Neural progenitor cell (in vitro differentiated cells): ENCODE measurements at regions not wholly inside any gene's neighbourhood (a gene's known extent, or its start where the extent isn't known, plus 50 kb on each side); places are given as distances from the start of the nearest gene placed in this dataset.

Experiments used
- DNase-seq: peaks from one replicate; pipeline ENCODE4 v3.0.0-alpha.2; 2016; ENCODE audit warnings: low spot score
- H2AFZ ChIP-seq: fragments of 200-600 bp; sonication (generic); replicated peaks from 2 replicates; pipeline ENCODE4 v1.6.1; 2016; ENCODE audit warnings: antibody characterized with exemption
- H3F3A ChIP-seq: fragments of 200-600 bp; sonication (generic); 2 replicates; pipeline ENCODE4 v1.6.1; 2016; ENCODE audit warnings: antibody characterized with exemption, low read depth
- H3K27ac ChIP-seq: fragments of 200-600 bp; sonication (generic); 2 replicates; pipeline ENCODE4 v1.5.1; 2016; ENCODE audit warnings: mild to moderate bottlenecking
- H3K27me3 ChIP-seq: fragments of 200-600 bp; sonication (generic); 2 replicates; pipeline ENCODE4 v1.6.1; 2016; ENCODE audit warnings: mild to moderate bottlenecking, moderate library complexity
- H3K36me3 ChIP-seq: fragments of 200-600 bp; sonication (generic); 2 replicates; pipeline ENCODE4 v1.5.1; 2016
- H3K4me1 ChIP-seq: fragments of 200-600 bp; sonication (generic); 2 replicates; pipeline ENCODE4 v1.6.1; 2016; ENCODE audit warnings: mixed run types
- H3K4me2 ChIP-seq: fragments of 200-600 bp; sonication (generic); 2 replicates; pipeline ENCODE4 v1.6.1; 2016
- H3K4me3 ChIP-seq: fragments of 200-600 bp; sonication (generic); 2 replicates; pipeline ENCODE4 v1.5.1; 2016
- H3K79me2 ChIP-seq: fragments of 200-600 bp; sonication (generic); 2 replicates; pipeline ENCODE4 v1.6.1; 2016; ENCODE audit warnings: low read depth
- H3K9ac ChIP-seq: fragments of 200-600 bp; sonication (generic); 2 replicates; pipeline ENCODE4 v1.6.1; 2016
- H3K9me3 ChIP-seq: fragments of 200-600 bp; sonication (generic); 2 replicates; pipeline ENCODE4 v1.5.1; 2016; ENCODE audit warnings: low read depth
- H4K20me1 ChIP-seq: fragments of 200-600 bp; sonication (generic); 2 replicates; pipeline ENCODE4 v1.6.1; 2016; ENCODE audit warnings: low read depth
- H3K27ac Mint-ChIP-seq: 3 replicates; pipeline ENCODE4 v1.8.0; 2021; ENCODE audit warnings: mixed read lengths
- H3K27me3 Mint-ChIP-seq: 2 replicates; pipeline ENCODE4 v1.8.0; 2022; ENCODE audit warnings: low read depth, mild to moderate bottlenecking, inconsistent platforms, moderate library complexity, mixed read lengths; ENCODE audit not compliant: insufficient read depth
- H3K36me3 Mint-ChIP-seq: 3 replicates; pipeline ENCODE4 v1.8.0; 2021; ENCODE audit warnings: mixed read lengths
- H3K4me1 Mint-ChIP-seq: 3 replicates; pipeline ENCODE4 v1.8.0; 2021; ENCODE audit warnings: mixed read lengths
- H3K4me3 Mint-ChIP-seq: 3 replicates; pipeline ENCODE4 v1.8.0; 2021; ENCODE audit warnings: mild to moderate bottlenecking, moderate library complexity, mixed read lengths
- H3K9me3 Mint-ChIP-seq: 3 replicates; pipeline ENCODE4 v1.8.0; 2020; ENCODE audit warnings: mixed read lengths
- EZH2 ChIP-seq: fragments of 200-600 bp; sonication (generic); IDR thresholded peaks from 2 replicates; pipeline ENCODE4 v1.6.1; 2017; ENCODE audit warnings: antibody characterized with exemption, mild to moderate bottlenecking, moderate library complexity
- EZH2phosphoT487 ChIP-seq: fragments of 200-600 bp; sonication (generic); IDR thresholded peaks from 2 replicates; pipeline ENCODE4 v1.6.1; 2017; ENCODE audit warnings: antibody characterized with exemption
- TF ChIP-seq, protein P1 (sequence below): fragments of 200-600 bp; sonication (generic); IDR thresholded peaks from 2 replicates; pipeline ENCODE4 v1.5.1; 2017; ENCODE audit warnings: antibody characterized with exemption, mild to moderate bottlenecking

DNA sequence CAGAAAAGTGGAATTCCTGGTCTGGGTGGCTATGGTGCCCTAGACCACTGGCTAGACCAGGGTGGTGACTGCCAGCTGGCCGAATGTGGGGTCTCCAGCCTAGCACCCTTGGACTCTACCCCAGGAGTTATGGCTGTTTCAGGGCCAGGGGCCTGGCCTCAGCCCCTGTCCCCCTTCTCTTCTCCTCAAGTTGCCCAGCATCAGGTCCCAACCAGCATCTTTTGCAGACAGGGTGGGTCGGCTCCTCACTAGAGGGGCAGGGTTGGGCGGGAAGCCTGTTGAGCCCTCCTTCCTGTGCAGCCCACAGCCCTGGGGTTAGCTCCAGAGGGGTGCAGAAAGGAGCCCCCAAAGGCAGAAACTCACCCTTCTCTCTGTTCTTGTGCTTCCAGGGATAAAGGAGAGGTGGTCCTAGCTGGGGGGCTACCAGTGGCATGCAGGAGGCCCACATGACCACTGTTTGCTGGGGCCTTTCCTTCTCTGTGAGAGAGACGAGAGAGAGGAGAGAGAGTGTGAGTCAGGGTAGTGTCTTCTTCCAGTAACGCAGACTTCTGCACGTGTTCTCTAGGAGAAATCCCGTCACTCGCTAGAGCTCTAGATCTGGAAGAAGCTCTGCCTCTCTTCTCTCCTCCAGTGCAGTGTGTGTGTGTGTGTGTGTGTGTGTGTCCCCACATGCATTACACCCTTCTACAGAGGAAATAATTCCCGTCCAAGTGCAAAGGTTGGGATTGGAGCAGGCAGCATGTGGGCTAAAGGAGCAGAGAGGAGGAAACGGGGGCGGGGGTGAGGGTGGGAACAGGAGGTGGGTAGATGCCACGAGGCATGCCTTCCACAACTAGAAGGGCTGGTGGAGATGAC, 209.4 kb downstream of the SEC14L1 start:
- H3K4me3 ChIP-seq, result no peak overlapping the region
- no peak overlapping the region for H2AFZ ChIP-seq
- no peak overlapping the region for H3K9ac ChIP-seq
- no peaks in the 10 kb centered on the region for H3K79me2 ChIP-seq
- H4K20me1 ChIP-seq, result no peaks in the 10 kb centered on the region
- TF ChIP-seq EZH2phosphoT487, result no peak
- TF ChIP-seq EZH2, result no peak
- TF ChIP-seq, protein P1, sequence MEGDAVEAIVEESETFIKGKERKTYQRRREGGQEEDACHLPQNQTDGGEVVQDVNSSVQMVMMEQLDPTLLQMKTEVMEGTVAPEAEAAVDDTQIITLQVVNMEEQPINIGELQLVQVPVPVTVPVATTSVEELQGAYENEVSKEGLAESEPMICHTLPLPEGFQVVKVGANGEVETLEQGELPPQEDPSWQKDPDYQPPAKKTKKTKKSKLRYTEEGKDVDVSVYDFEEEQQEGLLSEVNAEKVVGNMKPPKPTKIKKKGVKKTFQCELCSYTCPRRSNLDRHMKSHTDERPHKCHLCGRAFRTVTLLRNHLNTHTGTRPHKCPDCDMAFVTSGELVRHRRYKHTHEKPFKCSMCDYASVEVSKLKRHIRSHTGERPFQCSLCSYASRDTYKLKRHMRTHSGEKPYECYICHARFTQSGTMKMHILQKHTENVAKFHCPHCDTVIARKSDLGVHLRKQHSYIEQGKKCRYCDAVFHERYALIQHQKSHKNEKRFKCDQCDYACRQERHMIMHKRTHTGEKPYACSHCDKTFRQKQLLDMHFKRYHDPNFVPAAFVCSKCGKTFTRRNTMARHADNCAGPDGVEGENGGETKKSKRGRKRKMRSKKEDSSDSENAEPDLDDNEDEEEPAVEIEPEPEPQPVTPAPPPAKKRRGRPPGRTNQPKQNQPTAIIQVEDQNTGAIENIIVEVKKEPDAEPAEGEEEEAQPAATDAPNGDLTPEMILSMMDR, result no peak
- peaks cover 4% of the 10 kb centered on the region for H3K27me3 Mint-ChIP-seq
- peaks cover 31% of the 10 kb centered on the region for H3K4me1 Mint-ChIP-seq
- H3K4me1 ChIP-seq, result no peaks in the 10 kb centered on the region
- H3K27me3 ChIP-seq, result no peaks in the 10 kb centered on the region
- DNase-seq, result no peak
- H3K4me3 Mint-ChIP-seq, result no peak overlapping the region
- no peaks in the 10 kb centered on the region for H3K9me3 Mint-ChIP-seq
- peak overlapping the region; percentile 81 for H3K27ac Mint-ChIP-seq
- H3K36me3 Mint-ChIP-seq, result no peaks in the 10 kb centered on the region
- H3K36me3 ChIP-seq, result no peaks in the 10 kb centered on the region
- H3F3A ChIP-seq, result no peaks in the 10 kb centered on the region
- no peak overlapping the region for H3K27ac ChIP-seq
- H3K4me2 ChIP-seq, result no peak overlapping the region
- H3K9me3 ChIP-seq, result no peaks in the 10 kb centered on the region

DNA sequence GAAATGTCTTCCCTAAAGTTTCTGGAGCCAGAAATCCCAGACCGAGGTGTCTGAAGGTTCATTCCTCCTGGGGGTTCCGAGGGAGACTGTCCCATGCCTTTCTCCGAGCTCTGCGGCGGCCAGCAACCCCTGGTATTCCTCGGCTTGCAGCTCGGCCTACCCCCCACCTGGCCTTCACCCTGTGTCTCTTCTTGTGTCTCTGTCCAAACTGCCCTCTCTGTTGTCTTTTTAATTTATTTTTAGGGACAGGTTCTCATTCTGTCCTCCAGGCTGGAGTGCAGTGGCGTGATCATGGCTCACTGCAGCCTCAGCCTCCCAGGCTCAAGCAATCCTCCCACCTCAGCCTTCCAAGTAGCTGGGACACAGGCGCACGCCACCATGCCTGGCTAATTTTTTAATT, 211.7 kb downstream of the SEC14L1 start:
- Histone ChIP-seq H3K79me2 (no peaks in the 10 kb centered on the region), H3K27ac (no peak overlapping the region), H3K27me3 (no peaks in the 10 kb centered on the region), H3K36me3 (no peaks in the 10 kb centered on the region), H3K9ac (no peak overlapping the region), H3K4me1 (no peaks in the 10 kb centered on the region), H4K20me1 (no peaks in the 10 kb centered on the region), H3K4me2 (no peak overlapping the region), H3K4me3 (no peak overlapping the region), H3K9me3 (no peaks in the 10 kb centered on the region), H2AFZ (no peak overlapping the region), H3F3A (peaks cover 4% of the 10 kb centered on the region)
- no peak overlapping the region for H3K4me3 Mint-ChIP-seq
- H3K27me3 Mint-ChIP-seq, result peaks cover 10% of the 10 kb centered on the region
- no peak for TF ChIP-seq EZH2
- TF ChIP-seq EZH2phosphoT487, result no peak
- TF ChIP-seq, protein P1, result no peak
- no peaks in the 10 kb centered on the region for H3K36me3 Mint-ChIP-seq
- no peak for DNase-seq
- H3K9me3 Mint-ChIP-seq, result peaks cover 2% of the 10 kb centered on the region
- H3K4me1 Mint-ChIP-seq, result peaks cover 33% of the 10 kb centered on the region
- no peak overlapping the region for H3K27ac Mint-ChIP-seq

DNA sequence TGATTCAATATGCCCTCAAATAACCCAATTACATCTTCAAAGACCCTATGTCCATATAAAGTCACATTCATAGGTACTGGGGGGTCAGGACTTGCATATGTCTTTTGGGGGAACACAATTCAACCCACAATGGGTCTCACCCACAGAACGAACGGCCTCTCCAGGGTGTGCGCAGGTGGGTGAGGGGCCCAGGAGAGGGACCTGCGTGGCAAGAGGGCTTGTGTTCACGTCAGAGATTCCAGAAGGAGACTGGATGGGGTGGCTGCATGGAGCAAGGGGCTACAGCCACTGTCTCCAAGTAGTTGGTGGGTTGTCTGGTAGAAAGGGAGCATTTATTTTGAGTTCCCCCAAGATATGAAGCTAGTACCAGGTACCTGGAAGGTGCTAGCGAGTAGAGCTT, 212.2 kb downstream of the SEC14L1 start:
- Histone ChIP-seq H3K4me2 (no peak overlapping the region), H3K9ac (no peak overlapping the region), H3K36me3 (no peaks in the 10 kb centered on the region), H3F3A (peaks cover 4% of the 10 kb centered on the region), H3K4me3 (no peak overlapping the region), H3K27ac (no peak overlapping the region), H3K79me2 (no peaks in the 10 kb centered on the region), H3K4me1 (no peaks in the 10 kb centered on the region), H2AFZ (no peak overlapping the region), H4K20me1 (no peaks in the 10 kb centered on the region), H3K9me3 (no peaks in the 10 kb centered on the region), H3K27me3 (no peaks in the 10 kb centered on the region)
- DNase-seq, result no peak
- peaks cover 2% of the 10 kb centered on the region for H3K9me3 Mint-ChIP-seq
- peaks cover 36% of the 10 kb centered on the region for H3K4me1 Mint-ChIP-seq
- no peak for TF ChIP-seq EZH2
- no peak overlapping the region for H3K4me3 Mint-ChIP-seq
- H3K27me3 Mint-ChIP-seq, result peaks cover 13% of the 10 kb centered on the region
- H3K36me3 Mint-ChIP-seq, result no peaks in the 10 kb centered on the region
- no peak overlapping the region for H3K27ac Mint-ChIP-seq
